Astrocyte of the cerebellum (primary cell): ENCODE measurements at regions not wholly inside any gene's neighbourhood (a gene's known extent, or its start where the extent isn't known, plus 50 kb on each side); places are given as distances from the start of the nearest gene placed in this dataset.

Source experiments
- DNase-seq: peaks from one replicate; pipeline ENCODE4 v3.0.0-alpha.2; 2011; ENCODE audit warnings: low read depth
- H3K4me3 ChIP-seq: 2 replicates; pipeline ENCODE4 v1.5.1; 2011; ENCODE audit warnings: mild to moderate bottlenecking, low read depth, low read length, moderate library complexity
- CTCF ChIP-seq: IDR thresholded peaks from 2 replicates; pipeline ENCODE4 v1.5.1; 2012; ENCODE audit warnings: low read length, low read depth, moderate library complexity, mild to moderate bottlenecking; ENCODE audit errors: missing control alignments
- in situ Hi-C: cut with HindIII; loops from 2 replicates; pipeline ENCODE4 v1.10.0; 2017; ENCODE audit warnings: low sequenced_read_pairs

- in situ Hi-C loops, result no loop called here
- no peak for TF ChIP-seq CTCF
- no peak overlapping the region for H3K4me3 ChIP-seq
- no peak for DNase-seq
Measured at GRCh38 chr18:39396168-39396567, 1830.6 kb upstream of the CELF4 start.

GRCh38 chr18:39389800-39390379 is 1824.3 kb upstream of the CELF4 start:
- in situ Hi-C loops, result no loop called here
- no peak overlapping the region for H3K4me3 ChIP-seq
- no peak for DNase-seq
- no peak for TF ChIP-seq CTCF

- no peak for TF ChIP-seq CTCF
- in situ Hi-C loops, result no loop called here
- no peak for DNase-seq
- H3K4me3 ChIP-seq, result no peak overlapping the region
Measured at GRCh38 chr18:39380866-39381265, 1815.3 kb upstream of the CELF4 start.

- in situ Hi-C loops, result no loop called here
- no peak overlapping the region for H3K4me3 ChIP-seq
Measured at GRCh38 chr18:39380186-39380725, 1814.7 kb upstream of the CELF4 start.

GRCh38 chr18:39375066-39375465 is 1809.5 kb upstream of the CELF4 start:
- no peak for DNase-seq
- no peak overlapping the region for H3K4me3 ChIP-seq
- TF ChIP-seq CTCF, result no peak
- in situ Hi-C loops, result no loop called here

More at GRCh38 chr18:39380186-39380725, 1814.7 kb upstream of the CELF4 start:
- no peak for DNase-seq
- TF ChIP-seq CTCF, result no peak

GRCh38 chr18:39371996-39372395 is 1806.4 kb upstream of the CELF4 start:
- no peak for TF ChIP-seq CTCF
- H3K4me3 ChIP-seq, result no peak overlapping the region
- in situ Hi-C loops, result no loop called here
- DNase-seq, result no peak

GRCh38 chr18:39366656-39367055 is 1801.1 kb upstream of the CELF4 start:
- in situ Hi-C loops, result no loop called here
- no peak for TF ChIP-seq CTCF
- no peak overlapping the region for H3K4me3 ChIP-seq
- DNase-seq, result no peak
